Thyroid gland (tissue), 4 donors: ENCODE measurements at regions not wholly inside any gene's neighbourhood (a gene's known extent, or its start where the extent isn't known, plus 50 kb on each side); places are given as distances from the start of the nearest gene placed in this dataset.

Source experiments
- DNase-seq, 2 donors: peaks; one replicate each; pipeline ENCODE4 v3.0.0-alpha.2; 2019
- H3K27ac ChIP-seq, 3 donors: fragments of 200-600 bp; sonication (generic); 1 replicate in 2 of 3; 2 replicates in 1 of 3; pipeline ENCODE4 v1.5.1; 2016 to 2019; ENCODE audit warnings: mild to moderate bottlenecking in 1 of 3, moderate library complexity in 1 of 3
- H3K27me3 ChIP-seq: fragments of 200-600 bp; sonication (generic); one replicate; pipeline ENCODE4 v1.5.1; 2019
- H3K36me3 ChIP-seq, 2 donors: fragments of 200-600 bp; sonication (generic); one replicate each; pipeline ENCODE4 v1.5.1; 2016 to 2019
- H3K4me1 ChIP-seq, 2 donors: fragments of 200-600 bp; sonication (generic); one replicate each; pipeline ENCODE4 v1.5.1; 2017 to 2019
- H3K4me3 ChIP-seq, 3 donors: fragments of 200-600 bp; sonication (generic); replicated peaks in 1 of 3; 1 replicate in 2 of 3; 2 replicates in 1 of 3; pipeline ENCODE4 v1.5.1; 2016; ENCODE audit warnings: mild to moderate bottlenecking in 1 of 3
- H3K9me3 ChIP-seq: fragments of 200-600 bp; sonication (generic); one replicate; pipeline ENCODE4 v1.5.1; 2017
- POLR2A ChIP-seq, 2 donors: fragments of 450-650 bp; IDR thresholded peaks; one replicate each; pipeline ENCODE4 v1.6.1; 2017; ENCODE audit warnings: antibody characterized with exemption in 2 of 2, mild to moderate bottlenecking in 2 of 2, moderate library complexity in 1 of 2
- WGBS, 2 donors: methylation state at CpG; one replicate each; pipeline ENCODE4 v1.1.5; 2017; 5-methylcytosine and 5-hydroxymethylcytosine counted together
- intact Hi-C: fragments of 100-400 bp; cut with DNase I; formaldehyde crosslinking; loops from one replicate; pipeline ENCODE4 v1.15.1; 2023
- TF ChIP-seq, protein P1 (sequence below), 6 experiments: fragments of 200-600 bp in 3 of 6; fragments of 450-650 bp in 3 of 6; sonication (generic) in 3 of 6; IDR thresholded peaks; one replicate each; pipeline ENCODE4 v1.5.1; 2016 to 2019; ENCODE audit warnings: antibody characterized with exemption in 6 of 6, mild to moderate bottlenecking in 2 of 6, inconsistent platforms in 1 of 6, moderate library complexity in 1 of 6

- no peak for DNase-seq
- no peak for TF ChIP-seq POLR2A (IDR thresholded peaks at IDR 0.05)
- TF ChIP-seq, protein P1, sequence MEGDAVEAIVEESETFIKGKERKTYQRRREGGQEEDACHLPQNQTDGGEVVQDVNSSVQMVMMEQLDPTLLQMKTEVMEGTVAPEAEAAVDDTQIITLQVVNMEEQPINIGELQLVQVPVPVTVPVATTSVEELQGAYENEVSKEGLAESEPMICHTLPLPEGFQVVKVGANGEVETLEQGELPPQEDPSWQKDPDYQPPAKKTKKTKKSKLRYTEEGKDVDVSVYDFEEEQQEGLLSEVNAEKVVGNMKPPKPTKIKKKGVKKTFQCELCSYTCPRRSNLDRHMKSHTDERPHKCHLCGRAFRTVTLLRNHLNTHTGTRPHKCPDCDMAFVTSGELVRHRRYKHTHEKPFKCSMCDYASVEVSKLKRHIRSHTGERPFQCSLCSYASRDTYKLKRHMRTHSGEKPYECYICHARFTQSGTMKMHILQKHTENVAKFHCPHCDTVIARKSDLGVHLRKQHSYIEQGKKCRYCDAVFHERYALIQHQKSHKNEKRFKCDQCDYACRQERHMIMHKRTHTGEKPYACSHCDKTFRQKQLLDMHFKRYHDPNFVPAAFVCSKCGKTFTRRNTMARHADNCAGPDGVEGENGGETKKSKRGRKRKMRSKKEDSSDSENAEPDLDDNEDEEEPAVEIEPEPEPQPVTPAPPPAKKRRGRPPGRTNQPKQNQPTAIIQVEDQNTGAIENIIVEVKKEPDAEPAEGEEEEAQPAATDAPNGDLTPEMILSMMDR (IDR thresholded peaks at IDR 0.05) = no peak
- no peaks in the 10 kb centered on the region for H3K27me3 ChIP-seq
- H3K27ac ChIP-seq = no peak overlapping the region
- intact Hi-C loops = no loop called here
- no peak overlapping the region for H3K4me3 ChIP-seq
- 73 to 79% methylated on average over 18 of the region's 18 CpGs for WGBS, 2 donors
- peaks cover 0 to 7% of the 10 kb centered on the region in 2 donors for H3K4me1 ChIP-seq
- no peaks in the 10 kb centered on the region for H3K36me3 ChIP-seq
- no peaks in the 10 kb centered on the region for H3K9me3 ChIP-seq
Observed at GRCh38 chr2:239531456-239532241, 130.8 kb upstream of the HDAC4 start.

GRCh38 chr2:239530749-239531316, 130.0 kb upstream of the HDAC4 start:
- WGBS, 2 donors = 91 to 92% methylated on average over 5 of the region's 5 CpGs
- H3K36me3 ChIP-seq = no peaks in the 10 kb centered on the region
- H3K27me3 ChIP-seq = no peaks in the 10 kb centered on the region
- no peak overlapping the region for H3K27ac ChIP-seq
- no peaks in the 10 kb centered on the region for H3K9me3 ChIP-seq
- peaks cover 0 to 7% of the 10 kb centered on the region in 2 donors for H3K4me1 ChIP-seq
- intact Hi-C loops = no loop called here
- no peak for DNase-seq
- TF ChIP-seq POLR2A (IDR thresholded peaks at IDR 0.05) = no peak
- TF ChIP-seq, protein P1 (IDR thresholded peaks at IDR 0.05) = no peak
- H3K4me3 ChIP-seq = no peak overlapping the region

DNA sequence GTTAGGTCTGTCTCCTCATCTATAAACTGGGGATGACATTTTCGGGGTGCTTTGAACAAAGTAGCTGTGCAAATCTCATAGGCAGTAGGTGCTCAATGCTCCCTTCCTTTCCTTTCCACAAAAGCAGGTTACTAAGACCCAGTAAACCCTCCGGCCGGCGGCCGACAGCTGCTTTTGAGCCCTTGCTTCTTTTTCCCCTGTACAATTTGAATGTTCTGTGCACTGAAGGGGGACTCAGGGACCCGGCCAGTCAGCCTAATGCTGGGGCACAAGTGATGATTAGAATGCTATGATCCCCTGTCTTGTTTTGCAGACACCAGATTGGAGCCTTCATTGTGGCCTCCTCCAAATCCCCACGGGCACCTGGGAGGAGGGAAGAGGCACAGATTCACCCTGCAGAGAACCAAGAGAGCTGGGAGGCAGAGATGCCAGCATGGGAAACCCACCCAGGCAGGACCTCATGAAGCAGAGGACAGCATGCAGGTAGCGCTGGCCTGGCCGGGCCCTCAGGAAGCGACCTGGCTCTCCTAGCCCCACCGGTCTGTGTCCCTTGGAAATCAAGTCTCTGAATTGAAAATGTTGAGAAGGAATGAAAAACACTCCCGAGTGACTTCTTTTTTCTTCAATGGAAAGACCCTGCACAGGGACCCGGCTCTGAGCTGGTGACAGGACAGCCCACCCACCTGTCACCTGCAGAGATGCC, 128.6 kb upstream of the HDAC4 start:
- Histone ChIP-seq H3K27me3 (no peaks in the 10 kb centered on the region), H3K27ac (no peak overlapping the region), H3K36me3 (no peaks in the 10 kb centered on the region), H3K4me1 (peaks cover 0 to 7% of the 10 kb centered on the region in 2 donors), H3K9me3 (no peaks in the 10 kb centered on the region), H3K4me3 (no peak overlapping the region)
- no peak for DNase-seq
- no peak for TF ChIP-seq POLR2A (IDR thresholded peaks at IDR 0.05)
- TF ChIP-seq, protein P1 (IDR thresholded peaks at IDR 0.05) = no peak
- intact Hi-C loops = no loop called here
- 90 to 95% methylated on average over 12 of the region's 13 CpGs for WGBS, 2 donors

DNA sequence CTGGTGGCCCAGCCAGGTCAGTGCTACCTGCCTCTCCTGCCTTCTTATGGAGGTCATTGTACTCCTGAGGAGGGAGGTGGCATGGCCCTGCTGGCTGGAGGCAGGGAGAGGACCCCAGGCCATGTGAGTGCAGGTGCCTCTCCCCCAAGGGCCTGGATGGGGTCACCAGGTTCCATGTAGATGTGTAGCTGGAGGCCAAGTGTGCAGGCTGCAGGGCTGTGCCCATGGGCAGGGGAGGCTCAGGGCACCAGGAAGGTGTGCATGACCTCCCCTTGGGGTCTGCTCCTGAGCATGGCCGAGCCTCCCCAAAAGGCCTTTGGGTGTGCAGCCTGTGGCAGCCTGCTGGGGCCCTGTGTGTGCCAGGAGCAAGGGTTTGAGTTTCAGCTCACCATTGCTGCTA, 128.1 kb upstream of the HDAC4 start:
- Histone ChIP-seq H3K9me3 (no peaks in the 10 kb centered on the region), H3K4me1 (peaks cover 0 to 7% of the 10 kb centered on the region in 2 donors), H3K36me3 (no peaks in the 10 kb centered on the region), H3K4me3 (no peak overlapping the region), H3K27ac (no peak overlapping the region), H3K27me3 (no peaks in the 10 kb centered on the region)
- no peak for TF ChIP-seq POLR2A (IDR thresholded peaks at IDR 0.05)
- TF ChIP-seq, protein P1 (IDR thresholded peaks at IDR 0.05) = no peak
- intact Hi-C loops = no loop called here
- no CpG with 5 or more reads among the region's 1 CpG for WGBS, 2 donors
- DNase-seq = no peak

- no peak overlapping the region for H3K4me3 ChIP-seq
- WGBS, 2 donors = 83 to 89% methylated on average over 7 to 8 of the region's 11 CpGs
- H3K27me3 ChIP-seq = no peaks in the 10 kb centered on the region
- no peak for DNase-seq
- intact Hi-C loops = no loop called here
- peaks cover 0 to 2% of the 10 kb centered on the region in 2 donors for H3K4me1 ChIP-seq
- no peak for TF ChIP-seq POLR2A (IDR thresholded peaks at IDR 0.05)
- TF ChIP-seq, protein P1 (IDR thresholded peaks at IDR 0.05) = no peak
- no peak overlapping the region for H3K27ac ChIP-seq
- no peaks in the 10 kb centered on the region for H3K36me3 ChIP-seq
- H3K9me3 ChIP-seq = no peaks in the 10 kb centered on the region
Observed at GRCh38 chr2:239528146-239528545, 127.3 kb upstream of the HDAC4 start.
